ENCODE measurements at regions not wholly inside any gene's neighbourhood (a gene's known extent, or its start where the extent isn't known, plus 50 kb on each side); places are given as distances from the start of the nearest gene placed in this dataset.

- TF ChIP-seq POLR2AphosphoS5 (IDR thresholded peaks at IDR 0.05; ENCODE audit: borderline replicate concordance, low read depth, low read length): no peak
- TF ChIP-seq EZH2 (IDR thresholded peaks at IDR 0.05): no peak
- no peak for TF ChIP-seq FOXP2 (optimal IDR thresholded peaks at IDR 0.05; ENCODE audit: control extremely low read depth, extremely low read length, insufficient read depth)
Observed at GRCh38 chr13:65836066-65836465, 1394.1 kb downstream of the PCDH9 start.
